NOMO-1 treated with DMSO at 0.1 percent for 48 hours (cell line): ENCODE measurements at regions not wholly inside any gene's neighbourhood (a gene's known extent, or its start where the extent isn't known, plus 50 kb on each side); places are given as distances from the start of the nearest gene placed in this dataset.

Experiments
- DNase-seq: peaks from one replicate; lab custom pipeline; 2025; ENCODE audit not compliant: unreplicated experiment; lab: John Stamatoyannopoulos, UW

DNA sequence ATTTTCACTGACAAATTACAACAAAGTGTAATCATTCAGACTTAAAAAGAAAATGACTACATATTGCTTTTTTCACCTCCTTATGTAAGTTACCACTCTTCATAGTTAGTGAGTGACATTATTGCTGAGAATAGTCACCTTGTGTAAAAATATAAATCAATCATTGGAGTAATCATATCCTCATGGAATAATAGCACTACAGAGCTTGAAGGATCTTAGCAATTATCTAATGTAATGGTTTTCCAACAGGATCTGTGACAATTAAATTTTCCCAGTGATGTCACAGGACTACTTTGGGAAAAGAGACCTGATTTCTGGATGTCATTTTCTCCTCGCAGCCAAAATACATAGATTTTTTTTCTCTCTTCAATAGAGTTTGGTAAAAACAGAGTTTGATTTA lies 833.0 kb upstream of the PCDH9 start:
- DNase-seq = no peak

DNA sequence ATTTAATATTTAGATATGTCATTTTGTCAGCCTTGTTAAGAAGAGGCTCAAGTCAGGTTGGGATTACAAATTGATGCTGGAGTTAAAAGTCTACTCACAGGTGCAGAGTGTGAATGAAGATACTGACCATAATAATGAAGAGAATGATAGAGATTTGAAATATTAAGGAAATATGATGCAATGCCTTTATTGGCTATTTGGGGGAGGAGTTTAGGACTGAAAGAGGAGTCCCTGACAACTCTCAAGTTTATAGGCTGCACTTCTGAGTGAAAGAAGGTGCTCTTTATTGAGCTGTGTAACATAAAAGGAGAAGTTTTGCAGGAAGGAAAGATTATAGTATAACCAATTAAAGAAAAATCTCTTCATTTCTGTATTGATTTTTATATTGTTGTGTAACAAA lies 827.7 kb upstream of the PCDH9 start:
- DNase-seq = no peak

DNA sequence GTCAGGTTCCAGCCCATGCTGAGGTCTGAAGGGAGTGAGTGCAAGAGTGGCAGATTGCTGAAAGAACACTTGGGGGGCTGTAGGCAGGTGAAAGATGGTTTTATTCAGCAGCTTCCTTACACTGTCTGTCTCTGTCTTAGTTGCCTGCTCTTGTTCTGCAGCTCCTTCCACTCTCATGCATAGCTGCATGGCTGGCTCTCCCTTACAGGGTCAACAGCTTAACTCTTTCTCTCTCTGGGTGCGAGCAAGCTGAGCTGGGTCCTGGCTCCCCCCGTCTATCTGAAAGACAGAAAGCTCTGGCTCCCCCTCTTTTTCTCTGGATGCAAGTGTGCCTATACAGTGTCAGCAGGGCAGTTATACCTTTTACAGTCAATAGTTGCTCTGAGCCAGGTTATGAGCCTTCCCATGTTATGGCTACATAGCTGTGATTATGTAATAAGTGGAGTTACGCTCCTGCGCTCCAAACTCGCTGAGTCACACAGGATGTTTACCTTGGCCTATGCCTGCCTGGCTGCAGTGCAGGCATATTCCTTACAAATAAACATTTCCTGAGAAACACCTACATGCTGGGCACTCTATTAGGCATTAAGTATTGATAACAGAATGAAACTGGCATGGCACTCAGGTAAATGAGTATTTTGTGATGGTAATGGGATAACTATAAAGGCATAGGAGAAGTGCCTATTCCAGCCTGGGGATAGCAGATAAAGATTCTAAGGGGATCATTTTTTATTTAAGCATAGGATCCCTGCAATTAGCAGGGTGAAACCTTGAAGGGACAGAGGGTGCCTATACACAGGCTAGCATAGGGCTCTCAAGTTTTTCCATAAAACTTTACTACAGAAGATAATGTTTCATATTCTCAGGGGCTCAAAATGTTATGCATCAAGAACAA lies 826.9 kb upstream of the PCDH9 start:
- no peak for DNase-seq

DNA sequence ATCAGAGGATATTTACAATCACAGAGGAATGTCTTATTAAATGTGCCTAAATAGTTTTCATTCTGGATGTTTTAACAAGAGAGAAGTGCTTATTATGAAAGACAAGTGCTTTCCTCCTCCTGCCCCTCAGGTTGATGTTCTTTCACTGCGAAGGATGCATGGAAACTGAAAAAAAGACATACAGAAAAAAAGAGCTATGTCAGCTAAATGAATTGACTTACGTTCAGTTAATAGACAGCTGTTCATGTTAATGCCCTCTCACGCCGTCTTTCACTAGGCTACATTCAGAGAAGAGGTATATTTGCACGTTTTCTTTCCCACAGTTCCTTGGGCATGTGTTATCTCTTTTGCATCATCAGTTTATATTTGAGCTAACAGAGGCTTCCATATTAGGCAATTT lies 821.8 kb upstream of the PCDH9 start:
- no peak for DNase-seq

DNA sequence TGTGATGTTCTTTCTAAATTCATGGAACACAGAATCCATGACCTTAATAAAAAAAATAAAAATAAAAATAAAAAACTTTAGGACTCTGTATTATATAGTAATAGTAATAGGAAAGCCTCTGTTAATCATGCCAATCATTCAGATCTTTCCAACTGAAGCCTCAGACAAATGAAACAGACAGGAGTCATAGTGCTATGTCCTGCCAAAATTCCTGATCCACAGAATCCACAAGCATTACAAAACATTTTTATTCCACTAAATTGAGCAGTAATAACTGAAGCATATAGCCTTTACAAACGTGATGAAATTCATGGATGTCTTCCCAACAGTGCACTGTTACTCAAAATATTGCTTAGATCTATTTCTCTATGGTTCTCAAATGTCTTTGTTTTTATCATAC lies 820.6 kb upstream of the PCDH9 start:
- no peak for DNase-seq

DNA sequence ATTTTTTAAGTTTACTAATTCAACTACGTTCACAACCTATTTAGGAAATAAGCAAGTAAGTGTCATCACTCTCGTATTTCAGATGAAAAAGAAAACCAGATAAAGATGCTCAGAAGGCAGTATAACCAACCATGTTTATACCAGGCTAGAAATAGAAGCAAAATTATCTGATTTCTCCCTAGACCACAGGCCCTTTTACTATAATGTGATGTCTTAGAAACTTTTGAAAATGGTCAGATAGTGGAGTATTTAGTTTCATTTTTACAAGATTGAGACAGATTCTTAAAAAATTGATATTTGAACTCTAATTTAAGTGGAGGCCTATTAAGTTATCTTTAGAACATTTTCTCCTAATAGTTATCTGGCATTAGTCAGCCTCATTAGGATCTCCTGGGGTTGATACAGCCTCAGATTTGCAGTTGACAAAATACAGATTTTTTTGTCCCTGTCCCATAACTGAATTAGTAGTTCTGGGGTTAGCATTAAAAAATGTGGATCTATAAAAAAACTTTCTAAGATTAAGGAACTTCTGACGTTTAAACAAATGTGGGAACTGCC lies 818.7 kb upstream of the PCDH9 start:
- no peak for DNase-seq

DNA sequence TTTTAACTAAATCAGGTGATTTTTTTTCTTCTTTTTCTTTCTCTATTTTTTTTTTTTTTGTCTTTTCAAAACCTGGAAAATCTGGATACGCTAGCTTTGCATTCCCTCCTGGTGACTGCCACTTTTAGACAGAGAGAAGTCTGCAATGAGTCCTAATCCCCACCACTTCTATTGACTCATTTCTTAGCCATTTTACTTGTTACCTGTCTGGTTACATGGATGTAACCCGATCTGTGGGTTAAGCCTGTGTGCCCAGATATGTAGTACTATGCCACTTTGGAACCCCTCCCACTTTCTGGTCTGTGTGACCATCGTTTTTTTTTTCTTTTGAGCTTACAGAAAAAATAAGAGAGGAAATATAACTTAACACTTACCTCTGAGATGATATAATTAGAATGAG lies 817.8 kb upstream of the PCDH9 start:
- no peak for DNase-seq

DNA sequence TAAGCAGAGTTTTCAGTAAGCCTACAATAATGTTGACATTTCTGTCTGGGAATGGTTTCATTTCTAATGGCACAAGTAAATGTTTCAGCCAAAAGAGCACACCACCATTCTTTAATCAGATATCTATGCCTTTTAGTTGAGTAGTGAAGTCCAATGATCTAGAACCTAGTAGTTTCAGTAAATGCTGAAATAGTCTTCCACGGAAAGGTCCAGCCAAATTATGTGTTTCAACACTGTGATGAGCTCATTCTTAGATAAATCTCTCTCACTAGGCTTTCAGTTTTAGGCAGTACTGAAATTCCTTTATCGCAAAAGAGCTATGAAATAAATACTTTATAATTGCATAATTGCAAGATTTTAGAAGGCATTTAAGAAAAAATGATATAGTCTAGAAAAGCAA lies 816.8 kb upstream of the PCDH9 start:
- DNase-seq = no peak

DNA sequence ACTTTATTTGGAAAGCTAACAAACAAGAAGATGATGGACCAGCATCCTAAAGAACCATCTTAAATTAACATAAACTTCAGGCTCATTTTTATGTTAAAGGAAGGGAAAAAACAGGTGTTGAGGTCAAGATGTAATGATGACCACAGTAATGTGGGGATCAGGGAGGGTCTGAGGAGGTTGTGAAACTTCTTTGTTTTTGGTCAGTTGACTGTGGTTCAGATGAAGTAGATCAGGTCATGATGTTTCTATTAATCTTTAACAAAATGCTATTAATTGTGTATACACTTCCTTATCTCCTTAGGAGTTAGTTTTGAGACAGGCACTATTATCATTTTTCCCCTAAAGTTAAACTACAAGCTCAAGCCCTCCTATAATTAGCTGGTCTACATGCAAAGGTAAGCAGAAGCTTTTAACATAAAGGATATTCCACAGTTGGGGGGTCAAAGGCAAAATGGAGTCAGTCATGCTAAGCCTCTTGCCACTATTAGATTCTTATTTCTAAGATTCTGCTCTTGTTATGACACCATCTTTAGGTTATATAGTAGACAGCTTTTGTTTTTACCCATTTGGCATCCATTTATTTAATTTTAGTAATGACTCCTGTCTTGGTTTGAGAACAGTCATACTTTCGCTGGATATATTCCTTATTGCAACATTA lies 800.1 kb upstream of the PCDH9 start:
- DNase-seq = no peak

DNA sequence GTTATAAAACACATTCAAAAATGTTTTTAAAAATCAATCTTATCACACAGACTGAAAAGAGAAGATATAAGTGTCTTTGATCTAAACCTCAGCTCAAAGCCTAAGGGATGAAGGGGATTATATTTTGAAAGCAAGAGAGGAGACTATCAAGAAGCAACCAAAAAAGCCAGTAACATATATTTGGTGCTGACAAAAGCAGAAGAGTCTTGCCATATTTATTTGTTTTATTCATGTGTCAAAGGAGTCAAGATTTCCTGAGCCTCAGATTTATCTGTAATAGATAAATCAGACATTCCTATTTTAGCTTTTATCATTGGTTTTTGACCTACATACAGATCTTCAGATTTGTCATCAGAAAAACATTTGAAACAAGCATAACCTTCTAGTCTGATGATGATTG lies 798.6 kb upstream of the PCDH9 start:
- DNase-seq = no peak

DNA sequence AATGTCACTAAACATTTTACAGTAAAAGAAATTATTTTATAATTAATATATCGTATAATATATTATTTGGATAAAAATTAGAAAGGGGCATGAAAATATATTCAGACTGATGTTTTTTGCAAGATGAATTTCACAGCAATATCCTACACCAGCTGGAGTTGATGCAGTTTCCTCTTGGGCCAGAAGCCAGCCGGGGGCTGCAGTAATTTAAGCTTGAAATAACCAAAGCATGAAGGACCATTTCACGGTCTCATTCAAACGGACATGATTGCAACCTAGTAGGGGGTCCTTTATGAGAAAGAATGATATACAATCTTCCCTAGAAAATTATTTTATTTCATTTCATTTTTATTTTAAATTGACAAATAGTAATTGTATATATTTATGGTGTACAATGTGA lies 797.2 kb upstream of the PCDH9 start:
- DNase-seq = no peak

DNA sequence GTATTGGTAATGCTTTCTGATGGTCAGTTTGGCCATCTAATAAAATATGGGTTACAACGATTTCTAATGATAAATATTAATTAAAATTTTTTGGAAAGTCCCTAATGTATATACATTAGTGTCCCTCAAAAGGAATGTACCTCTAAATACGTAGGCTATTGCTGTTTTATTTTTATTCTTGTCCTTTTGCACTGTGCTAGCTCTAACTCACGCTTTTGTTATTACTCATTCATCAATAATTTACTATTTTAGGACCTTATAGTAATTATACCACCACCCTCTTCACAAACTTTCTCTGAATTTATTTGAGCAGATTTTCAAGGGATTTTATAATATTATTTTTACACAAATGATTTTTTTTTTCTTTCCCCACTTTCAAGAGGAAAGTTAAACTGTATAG lies 795.9 kb upstream of the PCDH9 start:
- DNase-seq = no peak

DNA sequence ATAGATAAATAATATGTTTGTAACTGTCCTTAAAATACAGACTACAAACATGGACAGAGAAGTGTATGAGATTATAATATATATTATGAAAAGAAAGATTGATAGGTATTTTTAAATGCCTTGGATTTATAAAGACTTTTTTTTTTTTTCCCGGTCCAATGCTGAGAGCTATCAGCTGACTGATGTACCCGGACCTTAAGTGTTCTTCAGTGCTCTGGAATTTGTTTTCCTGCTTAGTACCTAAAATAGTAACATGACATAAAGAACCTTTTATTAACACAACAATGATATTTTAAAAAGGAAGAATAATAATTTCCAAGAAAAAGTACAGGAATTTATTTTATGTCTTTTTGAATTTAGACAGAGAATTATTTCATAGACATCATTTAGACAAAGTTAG lies 795.5 kb upstream of the PCDH9 start:
- no peak for DNase-seq

DNA sequence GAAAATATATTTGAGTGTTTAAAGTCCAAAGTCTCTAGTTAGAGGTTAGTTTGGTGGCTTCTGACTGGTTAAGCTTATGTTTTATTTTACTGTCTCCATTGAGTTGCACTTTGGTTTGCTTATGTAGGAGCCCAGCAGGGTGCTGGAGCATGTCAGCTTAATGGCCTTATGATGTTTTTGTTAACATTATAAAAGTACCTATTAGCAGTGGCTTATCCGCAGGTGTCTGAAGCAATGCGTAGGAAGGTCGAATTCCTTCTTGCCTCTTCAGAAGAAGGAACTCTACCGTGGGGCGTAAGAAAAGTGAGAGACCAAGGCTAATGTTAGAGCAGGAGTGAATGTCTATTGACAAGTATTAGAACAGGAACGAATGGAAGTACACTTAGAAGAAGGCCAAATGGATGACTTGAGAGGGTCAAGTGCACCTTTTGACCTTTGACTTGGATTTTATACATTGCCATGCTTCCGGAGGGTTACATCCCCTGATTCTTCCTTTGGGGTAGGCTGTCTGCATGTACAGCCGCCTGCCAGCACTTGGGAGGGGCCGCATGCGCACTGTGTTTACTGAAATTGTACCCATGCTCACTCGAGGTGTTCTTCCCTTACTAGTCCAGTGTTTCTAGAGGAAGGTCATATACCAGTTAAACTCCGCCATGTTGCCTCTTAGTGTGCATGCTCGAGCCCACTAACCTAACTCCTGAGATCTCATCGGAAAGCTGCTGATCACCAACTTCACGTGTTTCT lies 793.9 kb upstream of the PCDH9 start:
- no peak for DNase-seq

DNA sequence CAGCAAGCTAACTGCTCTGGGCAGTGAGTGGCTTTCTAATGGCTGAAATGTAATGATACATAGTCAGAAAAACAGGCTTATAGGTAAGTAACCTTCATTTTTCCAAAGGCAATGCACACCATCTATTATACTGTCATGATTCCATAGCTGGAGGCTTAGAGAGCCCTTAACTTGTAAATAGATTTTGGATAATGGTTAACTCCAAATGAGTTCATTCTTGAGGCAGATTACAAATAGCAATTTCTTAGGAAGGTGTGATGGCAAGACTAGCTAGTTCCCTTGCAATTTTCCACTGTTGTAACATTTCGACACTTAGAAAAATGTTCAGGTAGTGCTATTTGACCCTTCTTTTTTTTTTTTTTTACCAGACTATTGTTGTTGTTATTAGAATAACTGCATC lies 789.8 kb upstream of the PCDH9 start:
- no peak for DNase-seq

DNA sequence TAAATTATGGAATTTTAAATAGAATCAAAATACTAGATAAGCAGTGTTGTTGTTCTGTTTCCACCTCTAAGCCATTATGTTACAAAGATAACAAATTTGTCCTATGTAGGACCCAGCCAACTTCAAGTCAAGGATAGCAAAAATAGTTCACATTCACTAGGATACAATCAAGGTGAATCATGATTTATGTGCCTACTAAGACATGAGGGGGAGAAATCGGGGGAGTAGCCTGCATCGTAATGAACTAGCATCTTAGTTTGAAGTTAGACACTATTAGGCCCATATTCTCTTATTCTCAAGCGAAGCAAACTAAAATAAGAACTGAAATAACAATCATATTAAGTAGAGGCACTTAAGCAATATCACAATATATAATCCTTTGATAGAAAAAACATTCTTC lies 779.4 kb upstream of the PCDH9 start:
- no peak for DNase-seq

DNA sequence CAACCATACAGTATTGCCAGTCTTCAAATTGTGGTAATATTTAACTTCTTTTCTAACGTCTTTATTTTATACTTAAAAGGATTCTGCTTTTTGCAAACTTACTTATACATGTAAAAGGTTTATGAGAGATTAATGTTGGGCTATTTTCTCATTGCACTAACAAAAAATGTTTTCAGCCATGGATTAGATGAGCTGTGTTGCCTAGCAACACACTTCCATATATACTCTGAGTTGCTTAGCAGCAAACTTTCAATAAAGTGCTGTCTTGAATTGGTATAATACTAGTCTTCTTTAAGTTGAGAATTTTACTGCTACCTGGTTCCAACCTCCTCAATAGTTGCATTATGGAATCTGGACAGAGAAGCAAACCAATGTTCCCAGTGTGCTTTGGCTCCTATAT lies 777.4 kb upstream of the PCDH9 start:
- no peak for DNase-seq

DNA sequence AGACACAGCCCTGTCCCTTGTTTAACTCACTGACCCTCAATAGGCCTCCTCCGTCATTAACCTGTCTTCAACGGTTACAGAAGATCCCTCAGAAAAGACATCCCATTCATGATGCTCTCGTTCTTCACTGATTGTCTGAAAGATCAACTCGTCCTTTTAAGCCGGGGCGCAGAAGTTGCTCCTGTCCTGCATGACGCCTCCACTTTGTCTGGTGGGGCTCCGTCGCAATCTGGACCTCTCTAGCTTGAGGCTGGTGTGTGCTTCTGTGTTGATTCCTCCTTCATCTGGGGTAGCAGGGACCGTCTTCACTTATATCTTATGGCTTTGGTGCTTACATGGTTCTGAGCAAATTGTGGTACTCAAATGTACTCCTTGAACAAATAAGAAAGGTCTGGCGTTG lies 766.0 kb upstream of the PCDH9 start:
- no peak for DNase-seq

DNA sequence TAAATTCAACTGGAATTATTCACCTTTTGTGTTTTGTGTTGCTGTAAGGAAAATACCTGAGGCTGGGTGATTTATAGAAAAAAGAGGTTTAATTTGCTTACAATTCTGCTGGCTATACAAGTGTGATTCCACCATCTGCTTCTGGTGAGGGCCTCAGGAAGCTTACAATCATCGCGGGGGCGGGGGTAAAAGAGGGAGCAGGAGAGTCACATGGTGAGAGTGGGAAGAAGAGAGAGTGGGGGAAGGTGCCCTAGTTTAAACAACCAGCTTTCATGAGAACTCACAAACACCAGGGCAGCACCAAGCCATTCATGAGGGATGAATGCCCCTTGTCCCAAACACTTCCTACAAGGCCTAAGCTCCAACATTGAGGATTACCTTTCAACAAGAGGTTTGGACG lies 760.7 kb upstream of the PCDH9 start:
- no peak for DNase-seq

DNA sequence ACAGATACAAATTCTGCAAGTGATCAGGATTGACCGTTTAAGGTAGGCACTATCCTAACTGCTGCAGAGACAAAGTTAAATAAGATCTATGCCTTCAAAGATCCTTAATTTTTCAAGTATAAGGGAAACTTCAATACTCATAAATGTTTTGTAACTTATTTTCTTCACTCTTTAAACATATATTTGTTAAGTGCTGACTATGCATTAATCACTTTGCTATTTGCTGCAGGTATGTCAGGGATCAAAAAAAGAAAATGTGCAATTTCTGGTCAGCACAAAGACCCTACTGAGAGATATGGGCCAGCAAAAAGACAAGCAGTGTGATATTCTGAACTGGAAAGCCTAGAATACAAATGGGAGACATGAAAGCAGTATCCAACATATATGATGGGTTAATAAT lies 756.1 kb upstream of the PCDH9 start:
- no peak for DNase-seq

DNA sequence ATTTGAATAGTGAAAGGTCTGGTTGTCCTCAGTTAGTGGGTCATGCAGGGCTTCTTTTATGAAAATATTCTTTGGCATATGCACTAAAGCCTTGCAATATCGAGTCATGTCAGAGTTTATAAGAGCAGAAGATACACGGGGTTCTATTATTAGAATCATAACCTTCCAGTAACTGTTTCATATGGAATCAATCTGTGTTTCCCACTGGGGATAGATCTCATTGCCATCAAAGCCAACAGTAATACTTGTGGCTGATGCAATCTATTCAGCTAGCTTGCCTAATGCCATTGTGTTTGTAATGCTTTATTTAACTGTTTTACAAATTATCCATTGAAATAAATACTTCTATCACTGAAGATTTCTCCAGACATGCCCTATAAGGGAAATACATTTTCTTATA lies 746.9 kb upstream of the PCDH9 start:
- DNase-seq = no peak

DNA sequence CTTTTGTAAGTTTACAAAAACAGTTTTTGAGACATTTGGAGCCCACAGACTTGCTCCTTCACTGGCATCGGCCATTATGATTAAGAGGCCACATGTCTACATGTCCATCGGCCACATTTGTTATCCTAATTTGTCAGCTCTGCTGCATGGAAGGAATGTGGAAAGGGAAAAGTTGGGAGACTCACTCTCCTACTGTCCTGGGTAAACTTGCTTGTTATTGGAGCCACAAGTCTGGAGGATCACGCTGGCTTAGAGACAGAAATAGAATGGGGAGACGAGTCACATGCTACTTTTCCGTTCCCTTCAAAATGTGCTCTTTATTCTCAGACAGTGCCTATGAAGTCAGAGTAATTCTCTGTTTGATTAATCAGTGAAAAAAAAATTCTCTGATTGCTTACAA lies 741.2 kb upstream of the PCDH9 start:
- no peak for DNase-seq
